Fibroblast of skin of right quadriceps (primary cell): ENCODE measurements at regions not wholly inside any gene's neighbourhood (a gene's known extent, or its start where the extent isn't known, plus 50 kb on each side); places are given as distances from the start of the nearest gene placed in this dataset.

Experiments used
- DNase-seq: peaks from one replicate; pipeline ENCODE4 v3.0.0-alpha.2; 2013

GRCh38 chr5:135657536-135658305, 78.9 kb upstream of the CXCL14 start:
- no peak for DNase-seq

DNA sequence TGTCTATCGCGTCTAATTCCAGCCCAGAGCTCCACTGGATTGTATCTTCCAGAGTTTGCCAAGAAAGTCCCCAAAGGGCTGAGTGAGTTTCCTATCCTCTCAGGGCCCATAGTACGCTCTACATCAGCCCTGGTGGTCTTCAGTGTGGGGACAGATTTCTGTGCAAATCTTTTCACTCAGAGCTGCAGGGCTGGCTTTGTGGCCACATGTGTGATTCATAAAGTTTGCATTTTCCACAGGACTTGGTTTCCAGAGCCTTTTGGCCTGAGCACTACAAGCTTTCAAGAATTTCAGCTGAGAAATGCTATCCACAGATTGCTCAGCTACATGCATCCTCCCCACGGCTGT, 76.7 kb upstream of the CXCL14 start:
- DNase-seq = no peak

- DNase-seq = no peak
Observed at GRCh38 chr5:135654761-135655467, 76.1 kb upstream of the CXCL14 start.

DNA sequence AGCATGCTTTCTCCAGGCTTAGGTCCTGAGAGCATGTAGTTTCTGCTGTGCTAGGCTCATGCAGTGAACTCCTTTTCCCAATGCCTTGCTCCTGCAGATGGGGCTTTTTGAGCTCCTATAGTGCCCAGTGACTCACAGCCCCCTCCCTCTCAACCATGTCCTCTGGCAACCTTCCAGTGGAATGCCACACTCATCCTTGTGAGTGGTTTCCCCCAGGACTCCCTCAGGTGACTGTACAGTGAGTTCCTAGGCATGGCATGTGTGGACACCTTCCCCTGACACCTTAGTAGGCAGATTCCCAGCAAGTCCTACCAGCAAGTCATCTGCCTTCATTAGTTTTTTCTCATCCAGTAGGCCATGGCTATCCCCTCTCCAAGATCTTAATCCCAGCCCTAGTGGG, 72.4 kb upstream of the CXCL14 start:
- DNase-seq = peak; percentile 40

DNA sequence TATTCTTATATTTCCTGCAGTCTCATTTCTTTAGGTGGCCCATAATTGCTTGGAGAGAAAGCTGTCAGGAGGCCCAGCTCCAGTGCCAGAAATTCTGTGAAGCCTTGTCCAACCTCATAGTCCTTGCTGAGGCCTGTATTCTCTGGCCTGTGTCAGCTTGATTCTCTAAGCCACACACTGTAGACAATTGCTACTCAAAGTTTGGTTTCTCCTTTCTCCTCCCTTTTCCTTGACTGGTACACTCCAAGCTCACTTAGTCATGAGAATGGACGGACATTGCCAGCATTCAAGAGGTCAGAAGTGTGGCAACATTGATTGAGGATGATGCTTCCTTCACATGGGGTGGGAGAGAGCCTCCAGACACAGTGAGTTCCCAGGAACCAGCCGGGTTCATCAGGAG, 71.3 kb upstream of the CXCL14 start:
- no peak for DNase-seq

- DNase-seq = no peak
Observed at GRCh38 chr5:135649435-135649834, 70.6 kb upstream of the CXCL14 start.

DNA sequence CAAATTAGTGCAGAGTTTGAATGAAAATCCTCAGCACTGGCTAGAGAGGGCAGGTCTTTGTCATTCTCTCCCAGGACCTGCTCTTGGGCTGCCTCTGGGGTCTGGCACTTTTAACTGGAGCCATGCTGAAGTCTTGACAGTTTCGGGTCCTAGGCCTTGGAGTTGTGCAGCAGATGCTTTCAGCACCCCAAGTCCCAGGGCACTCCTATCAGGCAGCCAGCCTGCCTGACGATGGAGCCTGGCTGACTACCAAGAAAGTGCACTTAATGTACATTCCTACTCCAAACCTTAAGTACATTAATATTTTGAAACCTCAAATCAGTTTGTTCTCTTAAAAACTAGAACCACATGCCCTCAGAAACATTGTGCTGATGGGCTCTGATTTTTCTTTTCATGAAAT, 69.3 kb upstream of the CXCL14 start:
- no peak for DNase-seq

DNA sequence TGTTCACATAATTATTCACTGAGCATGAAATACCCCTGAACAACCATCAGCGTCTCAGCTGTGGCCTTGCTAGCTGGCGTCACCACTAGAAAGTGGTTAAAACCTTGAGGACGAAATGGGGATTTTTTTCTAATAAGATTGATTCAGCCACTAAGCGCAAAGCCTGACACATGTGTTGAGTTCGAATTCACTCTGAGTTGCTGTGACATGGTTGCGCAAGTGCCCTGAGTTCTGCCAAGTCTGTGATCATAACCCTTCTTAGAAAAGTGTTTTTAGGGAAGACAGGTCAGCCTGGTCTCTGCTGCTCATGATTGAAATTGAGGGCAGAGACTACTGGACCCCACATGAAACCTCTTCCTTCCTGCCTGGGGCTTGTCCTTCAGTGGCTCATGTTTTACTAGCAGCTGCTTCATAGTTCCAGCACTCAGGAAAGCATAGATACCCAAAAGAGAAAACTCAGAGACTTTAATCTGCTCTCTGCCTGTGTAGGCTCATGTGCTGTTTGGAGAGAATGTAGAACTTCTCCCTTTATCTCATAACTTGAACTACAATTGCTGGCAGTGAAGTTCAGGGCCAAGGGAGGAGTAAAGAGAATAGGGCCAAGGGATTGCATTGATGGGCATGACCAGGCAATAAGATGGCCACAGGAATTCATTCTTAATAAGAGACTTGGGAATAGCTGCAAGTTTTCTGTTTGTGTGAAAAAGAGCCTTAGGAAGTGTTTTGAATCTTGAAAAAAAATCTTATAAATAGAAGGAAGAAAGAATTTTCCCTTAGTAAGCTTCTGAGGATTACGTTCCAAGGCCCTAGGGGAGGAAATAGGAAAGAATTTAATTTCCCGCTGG, 66.8 kb upstream of the CXCL14 start:
- no peak for DNase-seq

DNA sequence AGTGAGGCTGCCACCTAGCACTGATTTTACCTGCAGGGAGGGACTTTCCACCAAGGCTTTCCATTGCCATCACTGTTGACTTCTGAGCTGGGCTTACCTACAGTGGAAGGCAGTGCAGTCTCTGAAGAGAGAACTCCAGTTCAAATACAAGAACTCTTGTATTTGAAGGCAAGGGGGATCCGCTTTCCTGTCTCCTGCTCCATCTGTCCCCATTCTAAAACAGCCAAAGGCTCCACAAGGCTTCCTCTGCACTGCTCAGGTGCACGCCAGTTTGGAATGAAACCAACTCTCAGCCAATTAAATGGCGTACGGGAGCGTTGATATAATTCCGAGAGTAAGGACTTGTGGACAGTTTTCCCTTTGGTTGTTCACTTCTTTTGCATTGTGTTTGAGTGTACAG, 66.0 kb upstream of the CXCL14 start:
- DNase-seq = no peak

GRCh38 chr5:135643881-135644766, 65.3 kb upstream of the CXCL14 start:
- no peak for DNase-seq

GRCh38 chr5:135642934-135643333, 64.1 kb upstream of the CXCL14 start:
- no peak for DNase-seq

DNA sequence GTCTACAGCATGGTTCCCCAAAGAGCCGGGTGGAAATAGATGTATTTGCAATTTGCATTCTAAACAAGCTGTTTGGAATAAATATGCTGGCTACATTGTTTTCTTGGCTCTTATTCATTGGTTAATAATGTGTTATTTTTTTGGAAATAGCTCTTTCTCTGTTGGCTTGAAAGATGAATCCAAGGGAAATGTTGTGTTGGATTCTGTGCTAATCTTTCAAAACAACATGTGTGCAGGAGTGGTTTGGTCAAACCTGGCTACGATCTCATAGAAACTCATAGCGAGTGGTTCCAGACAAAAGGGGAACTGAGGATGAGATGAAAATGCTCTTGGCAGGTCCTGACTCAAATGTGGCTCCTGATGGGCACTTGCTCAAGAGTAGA, 63.7 kb upstream of the CXCL14 start:
- no peak for DNase-seq

GRCh38 chr5:135641734-135642487, 63.1 kb upstream of the CXCL14 start:
- DNase-seq = no peak

DNA sequence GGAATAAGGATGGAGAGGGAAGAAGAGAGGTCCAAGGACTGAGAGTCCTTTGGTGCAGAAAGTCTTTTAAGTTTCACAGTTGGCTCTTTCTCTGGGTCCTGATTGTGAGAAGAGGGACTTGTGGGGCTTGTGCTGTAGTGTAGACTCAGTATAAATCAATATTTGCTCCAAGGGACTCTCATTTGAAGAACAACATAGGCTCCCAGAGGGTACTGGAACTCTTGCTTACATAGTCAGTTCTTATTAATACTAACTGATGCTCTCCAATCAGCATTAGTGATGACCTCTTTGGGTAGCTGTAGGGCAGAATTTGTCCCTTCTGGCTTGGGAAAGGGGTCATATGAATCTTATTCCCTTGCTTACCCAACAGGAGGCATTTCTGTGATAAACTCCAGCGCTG, 62.5 kb upstream of the CXCL14 start:
- DNase-seq = no peak

GRCh38 chr5:135635451-135635850, 56.7 kb upstream of the CXCL14 start:
- peak; percentile 17 for DNase-seq

DNA sequence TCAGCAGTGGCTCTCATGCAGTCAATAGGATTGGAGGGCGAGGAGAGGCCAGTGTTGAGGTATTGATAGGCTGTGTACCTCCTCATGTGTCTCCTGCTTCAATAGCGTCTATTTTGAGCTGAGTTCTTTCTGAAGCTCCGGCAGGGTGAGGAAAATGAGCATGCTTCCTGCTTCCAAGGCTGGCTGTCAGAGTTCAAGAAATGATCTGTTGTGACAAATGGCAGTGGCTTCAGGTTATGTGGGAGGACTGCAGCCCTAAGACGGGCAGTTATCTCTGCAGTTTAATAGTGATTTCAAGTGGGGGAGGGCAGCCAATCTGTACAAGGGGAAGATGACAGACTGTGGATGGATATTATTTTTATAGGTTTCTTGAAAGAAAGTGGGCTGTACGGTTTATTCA, 54.0 kb upstream of the CXCL14 start:
- DNase-seq = no peak

GRCh38 chr5:135631391-135631790, 52.6 kb upstream of the CXCL14 start:
- DNase-seq = no peak

- no peak for DNase-seq
Observed at GRCh38 chr5:135629666-135630065, 50.9 kb upstream of the CXCL14 start.

DNA sequence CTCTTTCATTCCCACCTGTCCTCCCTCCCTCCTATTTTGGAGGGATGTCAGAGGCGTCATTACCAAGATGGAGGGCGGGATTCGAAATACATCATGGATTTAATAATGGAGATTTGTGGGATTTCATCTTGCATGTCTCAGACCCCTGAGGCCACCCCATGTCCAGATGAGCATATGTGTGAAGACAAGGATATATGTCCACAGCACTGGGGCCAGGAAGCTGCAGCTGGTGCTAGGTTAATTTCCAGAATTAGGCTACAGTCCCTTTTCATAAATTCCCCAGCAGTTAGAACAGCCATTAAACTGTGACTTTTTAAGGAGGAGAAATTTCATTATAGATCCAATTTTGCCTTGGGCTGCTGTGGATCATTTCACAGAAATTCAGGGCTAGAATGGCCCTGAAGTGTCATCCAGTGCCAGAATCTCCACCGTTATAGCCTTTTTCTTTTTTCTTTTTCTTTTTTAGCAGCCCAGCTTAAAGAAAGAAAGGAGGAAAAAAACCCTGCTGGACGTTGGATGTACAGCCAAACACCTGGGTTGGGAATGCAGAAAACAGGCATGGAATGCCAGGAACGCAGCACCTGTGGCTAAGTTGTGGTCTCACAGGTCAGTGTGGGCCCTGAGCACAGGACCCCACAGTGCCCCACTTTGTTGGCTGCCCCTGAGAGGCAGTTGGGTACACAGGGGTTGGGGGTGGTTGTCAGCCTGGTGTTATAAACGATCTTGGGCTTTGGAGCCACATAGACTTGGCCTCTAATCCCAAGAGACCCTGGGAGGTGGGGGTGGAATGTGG, 50.2 kb upstream of the CXCL14 start:
- no peak for DNase-seq
